HG02610 (cell line): ENCODE measurements at regions not wholly inside any gene's neighbourhood (a gene's known extent, or its start where the extent isn't known, plus 50 kb on each side); places are given as distances from the start of the nearest gene placed in this dataset.
"Not testable (repeated sequence)": the region's sequence is repeated elsewhere in the genome, so short reads cannot be mapped to it uniquely, and the experiment has no call there.

Experiments
- ATAC-seq: cut with Tn5 transposase; IDR thresholded peaks from one replicate; pipeline ENCODE4 v1.9.1; 2021; ENCODE audit warnings: mild to moderate bottlenecking, moderate library complexity; ENCODE audit not compliant: unreplicated experiment

DNA sequence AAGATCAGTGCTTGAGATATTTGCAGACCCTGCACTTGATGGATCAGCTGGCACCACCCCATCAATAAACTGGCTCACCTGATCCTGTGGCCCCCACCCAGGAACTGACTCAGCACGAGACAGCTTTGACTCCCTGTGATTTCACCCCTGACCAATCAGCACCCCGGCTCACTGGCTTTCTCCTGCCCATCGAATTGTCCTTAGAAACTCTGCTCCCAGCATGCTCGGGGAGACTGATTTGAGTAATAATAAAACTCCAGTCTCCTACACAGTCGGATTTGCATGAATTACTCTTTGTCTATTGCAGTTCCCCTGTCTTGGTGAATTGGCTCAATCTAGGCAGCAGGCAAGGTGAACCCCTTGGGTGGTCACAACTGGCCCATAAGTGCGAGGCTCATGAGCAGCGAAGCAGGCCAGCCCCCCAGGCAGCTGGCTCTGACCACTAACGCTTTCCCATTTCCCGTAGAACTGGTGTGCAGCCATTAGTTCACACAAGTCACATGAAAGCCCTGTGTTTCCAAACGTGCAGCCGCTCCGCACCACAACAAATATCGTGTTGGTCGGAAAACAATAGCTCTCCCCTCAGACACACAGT is 79.6 kb downstream of the RSPH3 start:
- no peak for ATAC-seq

DNA sequence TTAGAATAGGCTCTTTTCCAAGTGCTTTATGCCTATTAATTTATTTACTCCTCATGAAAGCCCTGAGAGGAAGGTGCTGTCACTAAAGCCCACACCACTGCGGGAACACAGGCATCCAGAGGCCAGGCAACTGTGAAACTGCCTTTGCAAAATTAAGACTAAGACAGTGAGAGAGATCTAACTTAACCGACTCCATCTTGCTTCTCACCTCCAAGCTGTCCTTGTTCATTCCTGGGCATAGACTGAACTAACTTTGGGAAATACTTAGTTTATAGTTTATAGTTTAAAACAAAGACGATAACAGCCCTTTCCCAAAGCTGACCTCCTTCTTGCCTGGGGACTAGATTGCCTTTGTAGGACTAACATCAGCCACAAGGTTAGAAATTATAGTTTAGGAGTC is 80.1 kb downstream of the RSPH3 start:
- ATAC-seq, result no peak

DNA sequence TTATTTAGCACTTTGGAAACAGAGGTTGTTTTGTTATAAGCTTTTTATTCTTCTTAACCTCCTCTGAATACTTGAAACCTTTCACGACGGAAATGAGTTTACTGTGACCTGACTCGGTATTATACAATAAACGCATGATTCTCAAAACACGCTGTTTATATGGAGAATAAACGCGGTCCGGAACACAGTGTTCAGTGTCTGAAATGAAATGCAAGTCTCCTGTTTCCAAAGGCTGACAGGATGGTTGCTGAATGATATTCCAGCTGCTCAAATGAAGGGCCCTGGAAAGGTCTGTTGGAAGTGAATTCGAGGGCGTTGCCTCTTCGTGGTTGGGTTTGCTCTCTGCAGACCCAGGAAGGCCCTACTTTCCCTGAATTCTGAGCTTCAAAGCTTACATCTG is 83.4 kb downstream of the RSPH3 start:
- no peak for ATAC-seq

DNA sequence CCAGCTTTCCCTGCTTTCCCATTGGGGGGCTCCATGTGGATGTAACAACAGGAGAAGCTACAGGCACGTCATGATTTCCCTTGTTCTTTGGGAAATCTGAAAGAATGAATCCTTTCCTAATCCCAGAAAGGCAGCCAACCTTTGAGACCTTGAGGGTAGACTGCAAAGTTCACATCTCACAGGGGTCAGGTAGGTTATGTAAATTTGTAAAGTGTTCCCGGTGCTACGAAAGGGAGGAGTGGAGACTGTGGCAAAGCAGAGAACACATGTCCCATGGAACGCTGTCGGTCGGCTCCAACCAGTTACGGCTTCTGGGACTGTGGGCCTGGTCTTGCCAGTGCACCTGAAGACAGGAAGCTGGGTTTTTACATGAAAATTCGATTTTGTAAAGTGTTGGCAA is 85.1 kb downstream of the RSPH3 start:
- no peak for ATAC-seq

DNA sequence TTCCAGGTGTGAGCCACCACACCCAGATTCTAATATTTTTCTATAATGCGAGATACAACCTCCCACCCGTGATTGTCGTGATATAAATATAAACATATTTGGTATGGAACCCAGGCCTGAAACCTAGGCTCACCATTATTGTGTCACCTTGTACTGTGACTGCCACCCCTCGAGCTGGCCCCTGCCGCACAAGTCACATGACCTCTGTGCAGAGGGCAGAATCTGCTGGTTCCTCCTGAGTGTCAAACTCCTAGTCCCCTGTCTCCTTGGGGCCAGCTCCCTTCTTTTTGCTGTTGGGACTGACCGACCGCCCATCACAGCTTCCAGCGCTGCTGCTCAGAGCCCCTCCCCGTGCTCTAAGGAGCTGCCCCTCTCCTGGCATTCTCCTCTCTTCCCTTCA is 86.4 kb downstream of the RSPH3 start:
- ATAC-seq, result no peak

DNA sequence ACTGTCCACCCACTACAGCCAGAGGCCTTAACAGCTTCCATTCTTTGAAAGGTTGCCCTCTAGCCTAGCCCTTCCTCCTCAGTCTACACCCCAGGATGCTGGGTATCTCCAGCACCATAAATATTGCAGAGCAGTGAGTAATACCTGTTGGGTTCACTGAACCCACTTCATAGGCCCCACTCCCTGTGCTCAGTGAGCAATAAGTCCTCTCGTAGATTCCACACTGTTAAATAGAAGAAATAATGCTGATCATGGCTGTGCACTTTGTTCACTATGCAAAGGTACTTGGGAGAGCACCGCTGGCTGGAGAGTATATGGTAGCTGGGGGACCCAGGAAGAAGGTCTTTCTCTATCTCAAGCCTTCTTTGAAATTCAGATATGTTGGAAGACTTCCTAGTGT is 87.3 kb downstream of the RSPH3 start:
- ATAC-seq, result no peak

DNA sequence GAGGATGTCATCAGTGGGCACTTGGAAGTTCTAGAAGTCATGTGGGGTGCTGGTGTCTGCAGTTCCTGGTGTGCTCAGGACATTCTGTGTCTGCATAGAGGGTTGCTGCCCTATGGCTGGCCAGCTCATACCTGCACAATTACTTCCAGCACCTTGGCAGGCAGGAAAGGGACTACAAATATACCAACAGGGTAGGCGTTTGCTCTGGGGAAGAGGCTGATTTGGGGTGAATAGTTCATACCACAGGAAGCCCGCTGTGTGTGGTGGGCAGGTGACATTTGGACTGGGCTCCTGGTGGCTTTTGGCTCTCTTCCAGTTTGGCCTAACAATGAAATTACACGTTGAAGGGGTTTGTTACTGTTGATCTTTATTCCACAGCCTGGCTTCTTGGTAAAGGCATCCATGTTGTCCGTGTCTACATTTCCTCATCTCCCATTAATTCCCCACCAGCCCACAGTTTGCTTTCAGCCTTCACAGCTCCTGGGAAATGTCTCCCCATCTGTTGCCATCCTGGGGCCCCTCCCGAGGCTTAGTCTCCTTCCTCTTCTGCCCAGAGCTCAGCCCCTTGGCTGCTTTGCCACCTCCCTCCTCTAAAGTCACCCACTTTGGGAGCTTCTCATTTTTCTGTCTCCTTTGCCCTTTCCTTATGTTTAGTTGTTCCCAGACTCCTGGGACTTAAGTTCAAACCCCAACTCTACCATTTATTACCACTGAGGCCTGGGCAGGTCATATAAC is 88.1 kb downstream of the RSPH3 start:
- peak; percentile 33 for ATAC-seq

DNA sequence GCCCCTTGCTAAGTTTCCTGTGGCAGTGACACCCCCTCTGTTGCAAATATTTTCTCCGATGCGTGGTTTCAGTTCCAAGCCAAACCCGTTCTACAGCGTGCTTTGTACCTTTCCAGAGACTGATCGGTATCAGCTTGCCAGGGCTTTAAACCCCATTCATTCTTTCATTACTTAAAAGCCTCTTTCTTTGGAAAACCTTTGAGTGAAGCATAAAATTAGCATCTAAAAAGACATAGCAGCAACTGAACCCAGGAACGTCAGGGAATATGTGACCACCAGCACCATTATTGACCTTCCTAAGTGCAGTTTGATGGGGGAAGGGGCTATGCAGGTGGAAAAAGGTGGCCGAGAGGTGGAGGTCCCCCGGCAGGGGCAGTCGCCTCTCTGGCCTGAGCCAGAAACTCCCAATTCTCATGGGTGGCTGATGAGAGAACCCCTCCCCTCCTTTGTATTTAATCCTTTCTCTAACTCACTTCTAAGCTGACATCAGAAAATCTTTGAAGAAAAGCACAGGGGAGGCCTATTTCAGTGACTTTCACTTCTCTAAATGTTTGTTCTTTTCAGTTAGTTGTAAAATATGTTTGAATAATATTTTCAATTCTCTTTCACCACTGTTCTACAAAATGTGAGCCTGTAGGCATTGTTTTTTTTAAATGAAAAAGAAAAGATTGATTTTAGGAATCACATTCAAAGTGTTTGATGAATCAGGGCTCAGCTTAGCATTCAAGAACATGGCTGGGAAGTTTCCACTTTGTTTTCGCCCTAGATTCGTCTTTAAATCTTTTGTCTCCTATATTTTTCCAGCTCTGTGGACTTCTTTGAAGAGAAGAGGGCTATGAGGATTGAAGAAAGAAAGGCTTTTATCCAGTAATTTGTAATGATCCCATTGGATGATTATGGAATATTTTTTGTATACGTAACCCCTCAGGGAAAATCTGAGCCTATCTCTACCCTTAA is 89.2 kb downstream of the RSPH3 start:
- peak; percentile 46 for ATAC-seq

DNA sequence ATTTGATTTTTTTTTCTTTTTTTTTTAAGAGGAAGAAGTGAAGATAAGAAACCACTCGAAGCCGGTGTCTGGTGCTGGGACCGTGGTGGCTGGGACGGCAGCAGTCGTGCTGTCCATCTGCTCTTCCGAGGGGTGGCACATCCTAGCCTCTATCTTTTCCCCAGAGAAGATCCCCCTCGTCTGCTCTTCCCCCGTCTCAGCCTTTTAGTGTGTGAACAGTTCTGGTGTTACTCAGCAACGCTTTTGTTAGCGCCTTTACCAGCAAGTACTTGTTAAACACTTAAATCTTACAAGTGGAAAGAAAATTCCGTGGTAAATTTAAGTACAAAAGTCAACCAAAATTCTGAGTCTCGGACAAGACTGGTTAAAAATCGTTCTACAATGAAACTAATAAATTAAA is 90.1 kb downstream of the RSPH3 start:
- no peak for ATAC-seq

DNA sequence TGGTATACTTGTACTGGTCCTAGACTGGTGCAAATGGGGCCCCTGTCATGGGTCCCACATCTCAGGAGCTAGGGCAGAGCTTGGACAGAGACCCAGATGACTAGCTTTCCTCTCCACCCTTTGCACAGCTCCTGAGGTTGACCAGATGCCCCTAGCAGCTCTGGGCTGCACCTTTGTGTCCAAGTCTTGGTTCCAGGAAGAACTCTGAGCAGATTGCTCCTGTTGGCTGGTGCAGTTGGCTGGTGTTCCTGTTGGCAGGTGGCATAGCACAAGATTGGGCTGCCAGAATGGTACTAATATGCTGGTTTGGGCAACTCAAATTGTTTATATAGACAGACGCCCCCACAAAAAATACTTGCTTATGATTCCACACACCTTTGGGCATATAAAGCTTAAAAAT is 89.4 kb upstream of the EZR start:
- no peak for ATAC-seq

DNA sequence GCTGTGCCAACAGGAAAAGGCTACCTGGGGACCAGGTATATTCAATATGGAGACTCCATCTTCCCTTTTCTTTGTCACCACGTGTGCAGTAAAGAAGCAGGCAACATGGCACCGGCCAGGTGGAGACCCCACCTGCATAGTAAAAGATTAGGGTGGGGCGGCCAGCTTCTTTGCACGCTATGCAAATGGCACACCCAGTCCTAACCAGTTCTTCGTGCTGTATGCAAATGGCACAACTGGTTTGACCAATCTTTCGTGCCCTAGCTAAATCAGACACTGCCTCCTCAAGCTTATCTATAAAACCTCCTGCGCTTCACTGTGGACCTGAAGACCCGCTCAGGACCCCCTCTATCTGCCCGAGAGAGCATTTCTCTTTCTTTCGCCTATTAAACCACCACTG is 88.8 kb upstream of the EZR start:
- ATAC-seq, result no peak

DNA sequence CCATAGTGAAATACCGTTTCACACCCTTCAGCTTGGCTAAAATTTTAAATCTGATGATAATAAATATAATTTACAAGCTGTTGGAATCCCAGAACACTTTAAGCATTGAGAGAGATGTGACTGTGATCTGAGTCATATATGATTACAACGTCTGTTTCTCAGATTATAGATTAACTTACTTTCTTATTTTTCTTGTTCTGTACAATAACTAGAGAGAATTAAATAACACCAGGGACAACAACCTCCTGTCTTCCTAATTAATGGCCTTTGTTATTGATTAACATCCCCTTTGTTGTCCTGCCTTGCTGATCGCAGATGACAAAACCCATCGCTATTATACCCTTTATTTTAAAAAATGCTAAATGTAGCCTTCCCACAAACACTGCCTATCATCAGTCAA is 87.8 kb upstream of the EZR start:
- no peak for ATAC-seq

DNA sequence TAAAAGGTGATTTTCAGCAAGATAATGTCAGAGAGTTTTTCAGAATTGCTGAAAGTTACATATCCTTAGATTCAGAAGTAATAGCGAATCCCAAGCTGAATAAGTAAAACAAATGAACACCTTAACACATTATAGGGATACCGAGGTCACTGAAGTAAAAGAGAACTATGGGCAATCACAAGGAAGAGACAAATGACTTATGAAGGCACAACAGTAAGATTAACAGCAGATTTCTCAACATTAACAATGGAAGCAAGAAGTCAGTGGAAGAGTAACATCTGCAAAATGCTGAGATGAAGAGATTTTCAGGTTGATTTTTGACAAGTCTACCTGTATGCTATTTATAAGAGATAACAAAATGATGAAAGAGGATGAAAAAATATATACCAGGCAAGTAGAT is 86.1 kb upstream of the EZR start:
- ATAC-seq, result no peak

DNA sequence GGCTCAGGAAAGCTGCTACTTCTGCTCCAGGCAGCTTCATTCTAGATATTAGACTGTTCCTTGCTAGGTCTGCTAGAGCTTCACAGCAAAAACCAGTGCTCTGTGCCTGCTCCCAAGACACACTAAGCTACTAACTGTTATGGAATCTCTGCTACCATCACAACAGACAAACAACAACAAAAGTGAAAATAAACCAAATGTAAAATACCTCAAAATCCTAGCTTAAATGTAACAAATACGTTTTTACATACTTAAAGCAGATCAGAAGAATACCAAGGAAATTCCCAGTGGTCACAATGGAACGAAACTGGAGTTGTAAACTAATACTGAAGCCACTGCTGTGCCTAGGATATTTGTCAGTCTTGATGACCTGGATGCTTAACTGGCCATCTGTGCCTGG is 84.6 kb upstream of the EZR start:
- ATAC-seq, result no peak

DNA sequence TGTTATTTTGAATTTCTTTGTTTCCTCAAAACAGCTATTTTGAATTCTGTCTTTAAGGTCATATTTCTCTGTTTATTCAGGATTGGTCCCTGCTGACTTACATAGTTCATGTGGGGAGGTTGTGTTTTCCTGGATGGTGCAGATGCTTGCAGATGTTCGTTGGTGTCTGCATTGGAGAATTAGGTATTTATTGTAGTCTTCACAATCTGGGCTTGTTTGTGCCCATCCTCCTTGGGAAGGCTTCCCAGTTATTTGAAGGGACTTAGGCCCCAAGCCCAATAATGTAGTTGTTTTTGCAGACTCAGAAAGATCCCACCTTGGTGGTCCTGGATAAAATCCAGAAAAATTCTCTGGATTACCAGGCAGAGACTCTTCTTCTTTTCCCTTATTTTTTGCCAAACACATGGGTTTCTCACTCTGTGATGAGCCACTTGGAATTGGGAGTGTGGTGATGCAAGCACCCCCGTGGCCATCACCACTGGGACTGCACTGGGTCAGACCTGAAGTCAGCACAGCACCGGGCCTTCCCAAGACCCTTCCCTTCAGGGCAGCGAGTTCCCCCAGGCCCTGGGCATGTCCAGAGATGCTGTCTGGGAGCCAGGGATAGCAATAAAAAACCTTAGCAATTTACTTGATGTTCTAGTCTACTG is 81.6 kb upstream of the EZR start:
- ATAC-seq, result no peak

DNA sequence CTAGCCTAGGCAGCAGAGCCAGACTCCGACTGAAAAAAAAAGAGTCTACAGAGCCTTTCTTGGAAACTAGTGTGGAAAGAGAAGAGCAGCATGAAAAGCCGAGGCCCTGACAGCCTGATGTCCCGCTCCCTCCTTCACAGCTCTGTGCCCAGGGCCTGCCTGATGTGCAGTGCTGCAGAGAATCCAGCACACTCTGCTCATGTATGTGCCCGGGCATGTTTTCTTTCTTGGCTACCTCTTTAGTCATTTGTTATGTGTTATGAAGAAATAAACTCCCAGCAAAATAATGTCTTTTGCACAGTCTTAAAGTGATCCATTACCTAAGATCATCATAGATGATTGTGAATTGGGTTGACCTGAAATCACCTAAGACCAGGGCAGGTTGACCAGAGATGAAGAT is 78.1 kb upstream of the EZR start:
- ATAC-seq, result no peak

DNA sequence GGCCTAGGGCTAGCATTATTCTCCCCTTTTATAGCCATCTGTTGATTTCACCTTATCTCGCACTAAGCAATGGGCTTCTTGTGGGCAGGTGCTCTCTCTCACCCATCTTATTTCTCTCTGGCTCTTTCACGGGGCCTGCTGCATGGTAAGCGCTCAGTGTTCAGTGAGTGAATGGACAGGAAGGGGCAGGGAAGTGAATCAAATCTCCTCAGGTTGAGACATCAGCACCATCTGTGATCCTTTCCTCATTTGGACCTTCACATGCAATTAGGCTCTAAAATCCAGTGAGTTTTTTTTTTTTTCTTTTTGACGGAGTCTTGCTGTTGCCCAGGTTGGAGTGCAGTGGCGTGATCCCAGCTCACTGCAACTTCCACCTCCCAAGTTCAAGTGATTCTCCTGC is 76.5 kb upstream of the EZR start:
- no peak for ATAC-seq

DNA sequence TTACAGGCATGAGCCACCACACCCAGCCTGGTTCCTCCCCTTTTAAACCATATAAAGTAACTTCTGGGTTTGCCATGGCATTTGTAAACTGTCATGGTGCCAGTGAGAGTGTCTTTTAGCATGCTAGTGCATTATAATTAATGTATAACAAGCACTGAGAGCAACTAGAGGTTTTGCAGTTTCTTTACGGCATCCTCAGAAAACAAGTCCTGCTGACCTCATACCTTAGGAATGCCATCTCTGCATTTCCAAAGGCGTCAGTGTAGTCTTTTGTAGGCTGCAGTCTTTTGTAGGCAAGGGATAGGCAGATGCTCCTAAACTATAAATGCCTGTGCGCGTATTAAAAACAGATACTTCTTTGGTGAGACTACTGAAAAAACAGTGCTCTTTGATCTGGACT is 75.0 kb upstream of the EZR start:
- no peak for ATAC-seq

DNA sequence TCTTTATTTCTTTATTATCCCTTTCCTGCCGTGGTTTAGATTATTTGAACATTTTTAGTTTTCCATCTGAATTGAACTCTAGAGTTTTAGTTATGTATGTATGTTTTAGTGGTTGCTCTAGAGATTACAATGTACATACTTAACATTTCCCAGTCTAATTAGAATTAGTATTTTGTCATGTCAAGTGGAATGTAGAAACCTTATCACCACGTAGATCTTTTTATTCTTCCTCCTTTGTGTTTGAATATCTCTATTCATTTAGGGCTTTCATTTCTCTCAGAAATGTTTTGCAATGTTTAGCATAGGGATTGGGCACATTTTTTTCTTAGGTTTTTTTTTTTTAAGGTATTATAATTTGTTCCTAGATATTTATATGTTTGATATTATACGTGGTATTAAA is 73.1 kb upstream of the EZR start:
- no peak for ATAC-seq

DNA sequence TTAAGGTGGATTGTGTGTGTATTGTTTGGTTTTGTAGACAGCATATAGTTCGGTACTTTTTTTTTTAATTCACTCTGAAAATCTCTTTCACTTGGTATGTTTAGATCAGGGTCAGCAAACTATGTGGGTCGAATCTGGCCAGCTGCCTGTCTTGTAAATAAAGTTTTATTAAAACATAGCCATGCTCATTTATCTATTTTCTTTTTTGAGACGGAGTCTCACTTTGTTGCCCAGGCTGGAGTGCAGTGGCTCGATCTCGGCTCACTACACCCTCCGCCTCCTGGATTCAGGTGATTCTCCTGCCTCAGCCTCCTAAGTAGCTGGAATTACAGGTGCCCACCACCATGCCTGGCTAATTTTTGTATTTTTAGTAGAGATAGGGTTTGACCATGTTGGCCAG is 72.4 kb upstream of the EZR start:
- ATAC-seq, result not testable (repeated sequence)

DNA sequence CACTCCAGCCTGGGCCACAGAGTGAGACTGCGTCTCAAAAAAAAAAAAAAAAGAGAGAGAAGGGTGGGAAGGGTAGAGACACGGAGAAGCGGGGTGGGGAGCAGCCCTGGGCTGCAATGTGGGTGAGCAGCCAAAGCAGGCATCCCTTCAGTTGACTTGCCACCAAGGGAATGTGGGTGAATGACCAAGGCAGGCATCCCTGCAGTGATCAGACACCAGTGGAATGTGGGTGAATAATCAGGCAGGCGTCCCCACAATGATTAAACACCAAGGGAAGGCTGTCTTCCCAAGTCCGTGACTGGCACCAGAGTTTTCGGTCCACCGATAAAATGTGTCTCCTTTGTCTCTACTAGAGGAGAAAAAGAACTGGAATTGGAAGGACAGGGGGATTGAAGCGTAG is 69.0 kb upstream of the EZR start:
- ATAC-seq, result not testable (repeated sequence)
